IgD-negative memory B cell (primary cell): ENCODE measurements at regions not wholly inside any gene's neighbourhood (a gene's known extent, or its start where the extent isn't known, plus 50 kb on each side); places are given as distances from the start of the nearest gene placed in this dataset.
"Not testable (repeated sequence)": the region's sequence is repeated elsewhere in the genome, so short reads cannot be mapped to it uniquely, and the experiment has no call there.

Experiments used
- H3K27ac Mint-ChIP-seq, 3 donors: one replicate each; pipeline ENCODE4 v1.8.0; 2020 to 2022; ENCODE audit warnings: mild to moderate bottlenecking in 3 of 3, mixed read lengths in 3 of 3, moderate library complexity in 1 of 3
- H3K27me3 Mint-ChIP-seq: one replicate; pipeline ENCODE4 v1.8.0; 2021; ENCODE audit warnings: mixed read lengths
- H3K36me3 Mint-ChIP-seq: one replicate; pipeline ENCODE4 v1.8.0; 2020; ENCODE audit warnings: mild to moderate bottlenecking, mixed read lengths
- H3K4me1 Mint-ChIP-seq, 3 donors: one replicate each; pipeline ENCODE4 v1.8.0; 2020 to 2022; ENCODE audit warnings: mixed read lengths in 3 of 3, mild to moderate bottlenecking in 1 of 3
- H3K4me3 Mint-ChIP-seq, 4 donors: one replicate each; pipeline ENCODE4 v1.8.0; 2020 to 2022; ENCODE audit warnings: mild to moderate bottlenecking in 4 of 4, mixed read lengths in 4 of 4, moderate library complexity in 3 of 4
- H3K9me3 Mint-ChIP-seq, 3 donors: one replicate each; pipeline ENCODE4 v1.8.0; 2020 to 2021; ENCODE audit warnings: mixed read lengths in 3 of 3, mild to moderate bottlenecking in 1 of 3

DNA sequence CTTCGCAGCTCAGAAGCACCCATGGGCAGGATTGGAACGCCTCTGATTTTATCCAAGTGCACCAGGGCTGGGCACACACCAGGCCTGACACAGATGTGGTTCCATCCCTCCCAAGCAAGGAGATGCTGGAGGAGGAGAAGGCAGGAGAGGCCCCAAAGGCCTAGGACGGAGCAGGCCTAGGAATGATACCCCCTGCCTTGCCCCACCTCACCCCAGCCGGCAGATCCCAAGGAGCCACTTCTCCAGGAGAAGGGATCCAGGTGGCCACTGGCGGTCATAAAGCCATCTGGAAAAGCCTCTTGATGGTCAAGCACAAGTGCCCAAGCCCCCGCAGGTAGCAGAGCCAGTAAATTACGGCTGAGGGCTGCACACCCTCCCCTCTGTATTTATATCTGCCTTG is 211.8 kb downstream of the TBC1D2B start:
- Mint-ChIP-seq H3K27me3 (peaks cover 16% of the 10 kb centered on the region), H3K36me3 (no peaks in the 10 kb centered on the region), H3K4me1 (peaks cover 0 to 2% (median 0%) of the 10 kb centered on the region in 3 donors), H3K9me3 (peaks cover 0 to 4% (median 0%) of the 10 kb centered on the region in 3 donors), H3K4me3 (no peak overlapping the region), H3K27ac (no peak overlapping the region)

DNA sequence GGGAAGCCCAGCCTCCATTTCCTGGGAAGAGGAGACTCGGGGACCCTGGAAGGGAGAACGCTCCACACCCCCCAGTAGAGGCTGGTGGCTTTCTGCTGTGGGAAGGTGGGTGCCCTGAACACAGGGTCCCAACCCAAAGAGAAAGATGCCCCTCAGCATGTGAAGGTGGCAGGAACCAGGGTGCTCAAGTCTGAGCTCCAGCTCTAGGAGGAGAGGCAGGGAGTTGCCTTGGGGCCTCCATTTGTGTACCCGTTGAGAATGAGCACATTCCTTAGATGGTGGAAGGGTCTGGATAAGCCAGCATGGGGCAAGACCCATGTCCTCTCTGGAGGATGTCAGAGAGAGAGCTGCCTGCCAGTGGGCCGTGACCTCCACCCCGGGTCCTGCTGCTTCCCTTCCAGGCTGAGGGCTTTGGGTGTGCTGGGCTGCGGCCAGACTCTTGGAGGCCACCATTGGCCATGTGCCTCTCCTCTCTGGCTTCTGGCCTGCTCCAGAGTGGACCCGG is 212.4 kb downstream of the TBC1D2B start:
- Mint-ChIP-seq H3K36me3 (no peaks in the 10 kb centered on the region), H3K4me3 (no peak overlapping the region), H3K4me1 (no peaks in the 10 kb centered on the region), H3K27ac (no peak overlapping the region), H3K9me3 (peaks cover 0 to 2% (median 0%) of the 10 kb centered on the region in 3 donors), H3K27me3 (peaks cover 12% of the 10 kb centered on the region)

GRCh38 chr15:77864211-77865105 is 213.1 kb downstream of the TBC1D2B start:
- no peak overlapping the region for H3K27ac Mint-ChIP-seq
- no peak overlapping the region for H3K4me3 Mint-ChIP-seq
- no peaks in the 10 kb centered on the region for H3K36me3 Mint-ChIP-seq
- H3K9me3 Mint-ChIP-seq = peaks cover 0 to 2% (median 0%) of the 10 kb centered on the region in 3 donors
- H3K4me1 Mint-ChIP-seq = no peaks in the 10 kb centered on the region
- H3K27me3 Mint-ChIP-seq = peaks cover 13% of the 10 kb centered on the region

DNA sequence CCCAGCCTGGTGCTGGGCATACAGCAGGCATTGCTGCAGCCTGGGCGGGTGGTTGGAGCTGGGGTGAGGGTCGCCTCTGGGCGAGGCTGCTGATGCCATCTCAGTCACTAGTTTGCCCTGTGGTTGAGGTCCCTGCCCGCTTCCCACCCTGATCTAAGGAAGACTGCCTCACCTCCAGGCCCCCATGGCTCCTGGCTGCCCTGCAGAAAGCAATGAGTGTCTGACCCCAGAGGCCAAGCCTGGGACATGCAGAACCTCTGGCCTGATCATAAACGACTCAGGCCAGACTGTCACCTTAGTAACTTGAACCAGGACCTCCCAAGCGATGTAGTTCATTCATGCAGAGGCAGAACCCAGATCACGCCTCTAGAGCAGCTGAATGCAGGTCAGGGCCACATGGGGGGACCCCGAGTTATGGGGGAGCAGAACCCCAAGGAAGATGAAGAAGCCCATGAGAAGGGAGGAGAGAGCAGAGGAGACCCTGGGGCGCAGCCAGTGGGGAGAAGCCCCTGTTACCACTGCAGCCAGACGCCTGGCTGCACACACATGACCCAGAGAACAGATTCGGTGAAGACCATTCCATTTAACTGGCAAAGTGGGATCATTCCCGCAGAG is 213.9 kb downstream of the TBC1D2B start:
- Mint-ChIP-seq H3K4me3 (no peak overlapping the region), H3K4me1 (peaks cover 0 to 1% (median 0%) of the 10 kb centered on the region in 3 donors), H3K27ac (peak overlapping the region in 1 of 3 donors; percentile 22), H3K27me3 (peaks cover 13% of the 10 kb centered on the region), H3K36me3 (no peaks in the 10 kb centered on the region), H3K9me3 (peaks cover 0 to 2% (median 0%) of the 10 kb centered on the region in 3 donors)

- no peak overlapping the region for H3K4me3 Mint-ChIP-seq
- no peak overlapping the region for H3K27ac Mint-ChIP-seq
- H3K27me3 Mint-ChIP-seq = peaks cover 13% of the 10 kb centered on the region
- H3K4me1 Mint-ChIP-seq = peaks cover 0 to 1% (median 0%) of the 10 kb centered on the region in 3 donors
- H3K9me3 Mint-ChIP-seq = peaks cover 0 to 2% (median 0%) of the 10 kb centered on the region in 3 donors
- H3K36me3 Mint-ChIP-seq = no peaks in the 10 kb centered on the region
Measured at GRCh38 chr15:77862651-77863104, 214.8 kb downstream of the TBC1D2B start.

- not testable (repeated sequence) for H3K36me3 Mint-ChIP-seq, H3K27ac Mint-ChIP-seq, H3K4me1 Mint-ChIP-seq, H3K9me3 Mint-ChIP-seq, H3K4me3 Mint-ChIP-seq
- H3K27me3 Mint-ChIP-seq = peaks cover 13% of the 10 kb centered on the region
Measured at GRCh38 chr15:77861997-77862635, 215.4 kb downstream of the TBC1D2B start.

GRCh38 chr15:77860071-77860691 is 217.3 kb downstream of the TBC1D2B start:
- no peak overlapping the region for H3K27ac Mint-ChIP-seq
- peaks cover 13% of the 10 kb centered on the region for H3K27me3 Mint-ChIP-seq
- no peaks in the 10 kb centered on the region for H3K36me3 Mint-ChIP-seq

DNA sequence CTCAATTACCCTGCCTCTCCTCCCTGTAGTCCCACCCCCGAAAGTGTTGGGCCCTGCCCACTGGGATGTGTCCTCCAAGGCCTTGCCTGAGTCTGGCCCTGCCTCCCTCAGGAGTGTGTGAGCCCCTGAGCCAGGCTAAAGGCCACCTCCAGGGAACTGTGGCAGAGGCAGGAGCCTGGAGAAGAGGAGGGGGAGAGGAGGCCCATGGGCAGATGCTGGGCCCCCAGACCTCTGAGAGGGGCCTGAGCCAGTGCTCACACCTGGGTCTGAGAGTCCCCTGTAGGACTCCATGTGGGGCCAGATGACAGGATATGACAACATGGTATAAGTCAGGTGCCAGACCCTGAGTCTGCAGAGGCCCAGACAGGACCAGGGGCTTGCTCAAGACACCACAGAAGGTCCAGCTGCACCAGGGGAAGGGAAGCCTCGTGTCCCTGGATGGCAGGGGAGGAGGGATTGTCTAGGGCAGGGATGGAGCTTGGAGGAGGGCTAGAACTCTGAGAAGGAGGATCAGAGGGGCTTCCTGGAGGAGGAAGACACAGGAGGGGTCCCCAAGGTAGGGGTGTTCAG is 217.9 kb downstream of the TBC1D2B start:
- Mint-ChIP-seq H3K4me3 (no peak overlapping the region), H3K36me3 (no peaks in the 10 kb centered on the region), H3K4me1 (peaks cover 0 to 1% (median 0%) of the 10 kb centered on the region in 3 donors), H3K9me3 (no peaks in the 10 kb centered on the region), H3K27me3 (peaks cover 13% of the 10 kb centered on the region), H3K27ac (no peak overlapping the region)

More at GRCh38 chr15:77860071-77860691, 217.3 kb downstream of the TBC1D2B start:
- H3K4me1 Mint-ChIP-seq = peaks cover 0 to 1% (median 0%) of the 10 kb centered on the region in 3 donors
- H3K9me3 Mint-ChIP-seq = peaks cover 0 to 2% (median 0%) of the 10 kb centered on the region in 3 donors
- no peak overlapping the region for H3K4me3 Mint-ChIP-seq

GRCh38 chr15:77858792-77859490 is 218.6 kb downstream of the TBC1D2B start:
- H3K9me3 Mint-ChIP-seq = no peaks in the 10 kb centered on the region
- H3K27me3 Mint-ChIP-seq = peaks cover 10% of the 10 kb centered on the region
- H3K4me1 Mint-ChIP-seq = peaks cover 0 to 1% (median 0%) of the 10 kb centered on the region in 3 donors
- H3K4me3 Mint-ChIP-seq = no peak overlapping the region
- H3K36me3 Mint-ChIP-seq = no peaks in the 10 kb centered on the region
- H3K27ac Mint-ChIP-seq = no peak overlapping the region

- Mint-ChIP-seq H3K27me3 (peaks cover 5% of the 10 kb centered on the region), H3K27ac (peak overlapping the region in 1 of 3 donors; percentile 46), H3K36me3 (no peaks in the 10 kb centered on the region), H3K4me3 (no peak overlapping the region), H3K9me3 (no peaks in the 10 kb centered on the region), H3K4me1 (peaks cover 0 to 1% (median 0%) of the 10 kb centered on the region in 3 donors)
Measured at GRCh38 chr15:77857419-77857818, 220.1 kb downstream of the TBC1D2B start.

GRCh38 chr15:77856705-77857346 is 220.7 kb downstream of the TBC1D2B start:
- no peaks in the 10 kb centered on the region for H3K36me3 Mint-ChIP-seq
- peak overlapping the region in 1 of 3 donors; percentile 46 for H3K27ac Mint-ChIP-seq
- H3K4me1 Mint-ChIP-seq = peaks cover 0 to 1% (median 0%) of the 10 kb centered on the region in 3 donors
- no peaks in the 10 kb centered on the region for H3K9me3 Mint-ChIP-seq
- no peak overlapping the region for H3K4me3 Mint-ChIP-seq
- peaks cover 5% of the 10 kb centered on the region for H3K27me3 Mint-ChIP-seq

DNA sequence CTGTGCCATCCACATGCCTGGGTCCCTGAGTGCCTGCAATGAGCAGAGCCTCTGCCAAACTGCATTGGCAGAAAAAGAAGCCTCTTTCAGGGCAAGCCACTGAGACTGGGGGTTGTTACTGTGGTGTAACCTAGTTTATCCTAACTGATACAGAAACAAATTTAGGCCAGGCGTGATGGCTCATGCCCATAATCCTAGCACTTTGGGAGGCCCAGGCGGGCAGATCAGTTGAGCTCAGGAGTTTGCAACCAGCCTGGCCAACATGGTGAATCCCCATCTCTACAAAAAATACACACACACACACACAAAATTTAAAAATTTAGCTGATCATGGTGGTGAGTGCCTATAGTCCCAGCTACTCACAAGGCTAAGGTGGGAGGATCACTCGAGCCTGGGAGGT is 221.6 kb downstream of the TBC1D2B start:
- Mint-ChIP-seq H3K4me3 (no peak overlapping the region), H3K36me3 (no peaks in the 10 kb centered on the region), H3K4me1 (peaks cover 0 to 1% (median 0%) of the 10 kb centered on the region in 3 donors), H3K27ac (no peak overlapping the region), H3K9me3 (no peaks in the 10 kb centered on the region), H3K27me3 (peaks cover 5% of the 10 kb centered on the region)

DNA sequence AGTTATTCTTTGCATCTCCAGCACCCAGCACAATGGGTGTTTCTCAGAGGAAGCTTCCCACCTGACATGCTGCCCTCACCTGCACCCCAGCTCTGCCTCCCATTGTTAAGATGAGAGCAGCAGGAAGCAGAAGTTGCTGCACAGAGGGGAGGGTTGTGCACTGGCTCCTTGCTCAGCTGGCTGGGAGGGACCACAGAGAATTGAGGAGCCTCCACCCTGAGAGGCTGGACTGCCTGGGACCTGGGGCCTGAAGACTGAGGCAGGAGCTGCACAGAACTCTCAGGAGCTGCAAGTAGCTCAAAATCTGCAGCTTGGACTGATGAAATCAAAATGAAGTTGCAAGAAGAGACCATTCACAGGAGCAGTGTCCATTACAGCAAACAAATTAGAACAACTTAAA is 222.3 kb upstream of the LINGO1 start:
- Mint-ChIP-seq H3K27ac (no peak overlapping the region), H3K36me3 (no peaks in the 10 kb centered on the region), H3K4me1 (peaks cover 0 to 1% (median 0%) of the 10 kb centered on the region in 3 donors), H3K4me3 (peak overlapping the region in 1 of 4 donors; percentile 50), H3K27me3 (peaks cover 8% of the 10 kb centered on the region), H3K9me3 (peaks cover 0 to 5% (median 3%) of the 10 kb centered on the region in 3 donors)
